Mammary epithelial cell (primary cell): ENCODE measurements at regions not wholly inside any gene's neighbourhood (a gene's known extent, or its start where the extent isn't known, plus 50 kb on each side); places are given as distances from the start of the nearest gene placed in this dataset.

Source experiments
- CTCF ChIP-seq, 2 donors: IDR thresholded peaks in 1 of 2; conservative IDR thresholded peaks in 1 of 2; 2 replicates each; pipeline ENCODE4 v1.5.1; 2011 to 2012; ENCODE audit warnings: inconsistent platforms in 2 of 2, low read length in 2 of 2, mild to moderate bottlenecking in 2 of 2, control low read depth in 1 of 2, low read depth in 1 of 2; ENCODE audit not compliant: insufficient read depth in 1 of 2; ENCODE audit errors: extremely low read depth in 1 of 2
- EZH2 ChIP-seq: IDR thresholded peaks from 2 replicates; pipeline ENCODE4 v1.6.1; 2012; ENCODE audit warnings: low read length, inconsistent platforms, borderline replicate concordance

GRCh38 chr14:86639666-86640065, 1109.7 kb downstream of the FLRT2 start:
- TF ChIP-seq CTCF (conservative IDR thresholded peaks at IDR 0.05 in 1 of 2, IDR thresholded peaks at IDR 0.05 in 1 of 2; ENCODE audit: extremely low read depth in 1 of 2, insufficient read depth in 1 of 2, low read depth in 1 of 2, low read length in 2 of 2): no peak
- no peak for TF ChIP-seq EZH2
